Sigmoid colon (tissue), 6 donors: ENCODE measurements at regions not wholly inside any gene's neighbourhood (a gene's known extent, or its start where the extent isn't known, plus 50 kb on each side); places are given as distances from the start of the nearest gene placed in this dataset.

Experiments
- DNase-seq: peaks from one replicate; pipeline ENCODE4 v3.0.0-alpha.2; 2019
- H3K27ac ChIP-seq, 4 donors: fragments of 200-600 bp; sonication (generic); one replicate each; pipeline ENCODE4 v1.5.1; 2016 to 2019; ENCODE audit warnings: mild to moderate bottlenecking in 1 of 4
- H3K27me3 ChIP-seq, 3 donors: fragments of 200-600 bp; sonication (generic); one replicate each; pipeline ENCODE4 v1.5.1; 2019; ENCODE audit warnings: mild to moderate bottlenecking in 1 of 3
- H3K36me3 ChIP-seq, 4 donors: fragments of 200-600 bp; sonication (generic); one replicate each; pipeline ENCODE4 v1.5.1; 2016 to 2019
- H3K4me1 ChIP-seq, 4 donors: fragments of 200-600 bp; sonication (generic); one replicate each; pipeline ENCODE4 v1.5.1; 2017 to 2019
- H3K4me3 ChIP-seq, 4 donors: fragments of 200-600 bp; sonication (generic); one replicate each; pipeline ENCODE4 v1.5.1; 2017 to 2019; ENCODE audit warnings: mild to moderate bottlenecking in 2 of 4, moderate library complexity in 1 of 4
- H3K9me3 ChIP-seq, 4 donors: fragments of 200-600 bp in 3 of 4; sonication (generic) in 3 of 4; one replicate each; pipeline versions ENCODE4 v1.5.1 to v1.6.1; 2013 to 2019
- CTCF ChIP-seq, 4 experiments: fragments of 450-650 bp in 3 of 4; fragments of 200-600 bp in 1 of 4; IDR thresholded peaks; one replicate each; pipeline ENCODE4 v1.5.1; 2016 to 2019; ENCODE audit warnings: antibody characterized with exemption in 4 of 4, mild to moderate bottlenecking in 3 of 4, moderate library complexity in 2 of 4
- EP300 ChIP-seq, 4 donors: sonication (generic); formaldehyde crosslinking; IDR thresholded peaks; one replicate each; pipeline ENCODE4 v1.6.1; 2017; ENCODE audit warnings: antibody characterized with exemption in 4 of 4
- POLR2A ChIP-seq, 2 donors: fragments of 450-650 bp; IDR thresholded peaks; one replicate each; pipeline ENCODE4 v1.6.1; 2016; ENCODE audit warnings: antibody characterized with exemption in 2 of 2, mild to moderate bottlenecking in 2 of 2, moderate library complexity in 2 of 2
- POLR2AphosphoS5 ChIP-seq, 4 donors: sonication (generic); formaldehyde crosslinking; IDR thresholded peaks; one replicate each; pipeline ENCODE4 v1.6.1; 2017; ENCODE audit warnings: antibody characterized with exemption in 4 of 4
- WGBS, 2 donors: extraction: QIAGEN DNeasy Blood & Tissue Kit; methylation state at CpG; one replicate each; pipeline ENCODE4 v1.1.7; 2013; 5-methylcytosine and 5-hydroxymethylcytosine counted together
- intact Hi-C: fragments of 100-400 bp; cut with DNase I; formaldehyde crosslinking; loops from one replicate; pipeline ENCODE4 v1.15.1; 2023
- donor health status: healthy with polysubstance abuse.
- donor health status: healthy.

- Histone ChIP-seq H3K9me3 (no peaks in the 10 kb centered on the region), H3K27ac (no peak overlapping the region), H3K4me1 (no peaks in the 10 kb centered on the region), H3K4me3 (no peak overlapping the region), H3K27me3 (no peaks in the 10 kb centered on the region), H3K36me3 (no peaks in the 10 kb centered on the region)
- WGBS, 2 donors = 22 to 33% methylated on average over 2 of the region's 2 CpGs
- DNase-seq = no peak
- intact Hi-C loops = no loop called here
- no peak for TF ChIP-seq POLR2A (IDR thresholded peaks at IDR 0.05)
- no peak for TF ChIP-seq EP300 (IDR thresholded peaks at IDR 0.05)
- TF ChIP-seq CTCF (IDR thresholded peaks at IDR 0.05) = no peak
- TF ChIP-seq POLR2AphosphoS5 (IDR thresholded peaks at IDR 0.05) = no peak
These were observed 629.7 kb downstream of the LIG4 start for GRCh38 chr13:107585469-107586180.

- Histone ChIP-seq H3K27ac (no peak overlapping the region), H3K9me3 (no peaks in the 10 kb centered on the region), H3K4me1 (no peaks in the 10 kb centered on the region), H3K27me3 (no peaks in the 10 kb centered on the region), H3K36me3 (no peaks in the 10 kb centered on the region), H3K4me3 (no peak overlapping the region)
- no peak for DNase-seq
- 75 to 81% methylated on average over 4 of the region's 4 CpGs for WGBS, 2 donors
- TF ChIP-seq POLR2A (IDR thresholded peaks at IDR 0.05) = no peak
- TF ChIP-seq EP300 (IDR thresholded peaks at IDR 0.05) = no peak
- TF ChIP-seq POLR2AphosphoS5 (IDR thresholded peaks at IDR 0.05) = no peak
- intact Hi-C loops = no loop called here
These were observed 633.2 kb downstream of the LIG4 start for GRCh38 chr13:107582171-107582570.

GRCh38 chr13:107580741-107581412, 634.5 kb downstream of the LIG4 start:
- intact Hi-C loops = no loop called here
- Histone ChIP-seq H3K27me3 (no peaks in the 10 kb centered on the region), H3K27ac (no peak overlapping the region), H3K36me3 (no peaks in the 10 kb centered on the region), H3K4me3 (no peak overlapping the region), H3K9me3 (no peaks in the 10 kb centered on the region), H3K4me1 (no peaks in the 10 kb centered on the region)
- DNase-seq = no peak
- 72 to 74% methylated on average over 9 of the region's 9 CpGs for WGBS, 2 donors
- no peak for TF ChIP-seq EP300 (IDR thresholded peaks at IDR 0.05)
- no peak for TF ChIP-seq POLR2AphosphoS5 (IDR thresholded peaks at IDR 0.05)
- TF ChIP-seq POLR2A (IDR thresholded peaks at IDR 0.05) = no peak
- no peak for TF ChIP-seq CTCF (IDR thresholded peaks at IDR 0.05)

- 30 to 53% methylated on average over 1 of the region's 1 CpG for WGBS, 2 donors
- TF ChIP-seq POLR2AphosphoS5 (IDR thresholded peaks at IDR 0.05) (no peak), POLR2A (IDR thresholded peaks at IDR 0.05) (no peak), CTCF (IDR thresholded peaks at IDR 0.05) (no peak), EP300 (IDR thresholded peaks at IDR 0.05) (no peak)
- Histone ChIP-seq H3K9me3 (no peaks in the 10 kb centered on the region), H3K27me3 (no peaks in the 10 kb centered on the region), H3K36me3 (no peaks in the 10 kb centered on the region), H3K27ac (no peak overlapping the region), H3K4me1 (no peaks in the 10 kb centered on the region), H3K4me3 (no peak overlapping the region)
- intact Hi-C loops = no loop called here
- DNase-seq = no peak
These were observed 638.9 kb downstream of the LIG4 start for GRCh38 chr13:107576430-107576829.

GRCh38 chr13:107574517-107575210, 640.7 kb downstream of the LIG4 start:
- DNase-seq = no peak
- H3K27me3 ChIP-seq = no peaks in the 10 kb centered on the region
- TF ChIP-seq POLR2A (IDR thresholded peaks at IDR 0.05) (no peak), POLR2AphosphoS5 (IDR thresholded peaks at IDR 0.05) (no peak), CTCF (IDR thresholded peaks at IDR 0.05) (no peak), EP300 (IDR thresholded peaks at IDR 0.05) (no peak)
- H3K9me3 ChIP-seq = no peaks in the 10 kb centered on the region
- H3K36me3 ChIP-seq = no peaks in the 10 kb centered on the region
- no peaks in the 10 kb centered on the region for H3K4me1 ChIP-seq
- H3K27ac ChIP-seq = no peak overlapping the region
- intact Hi-C loops = no loop called here
- WGBS, 2 donors = 78 to 79% methylated on average over 6 of the region's 6 CpGs
- H3K4me3 ChIP-seq = no peak overlapping the region
